LoVo (cell line): ENCODE measurements at regions not wholly inside any gene's neighbourhood (a gene's known extent, or its start where the extent isn't known, plus 50 kb on each side); places are given as distances from the start of the nearest gene placed in this dataset.
"Not testable (repeated sequence)": the region's sequence is repeated elsewhere in the genome, so short reads cannot be mapped to it uniquely, and the experiment has no call there.

Experiments
- DNase-seq: peaks from one replicate; pipeline ENCODE4 v3.0.0-alpha.2; 2016; ENCODE audit warnings: low spot score

GRCh38 chr7:20520530-20520929 lies 94.9 kb upstream of the ABCB5 start:
- no peak for DNase-seq

DNA sequence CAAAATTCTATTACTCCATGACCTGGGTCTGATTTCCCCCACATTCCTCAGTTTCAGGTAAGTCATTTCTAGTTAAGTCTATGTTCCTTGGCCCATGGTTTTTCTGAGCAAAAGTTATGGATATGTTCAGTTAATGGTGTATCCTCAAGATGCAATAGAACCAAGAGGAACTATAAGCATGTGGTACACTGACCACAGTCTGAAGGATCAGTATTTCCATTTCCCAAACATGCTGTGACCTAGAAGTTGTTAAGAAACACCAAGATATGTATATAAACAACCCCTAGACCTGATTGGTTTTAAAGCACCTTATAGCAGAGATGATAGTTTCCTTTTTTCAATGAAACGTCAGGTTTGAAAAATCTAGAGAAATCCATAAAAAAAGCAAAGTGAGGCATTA lies 94.2 kb upstream of the ABCB5 start:
- no peak for DNase-seq

DNA sequence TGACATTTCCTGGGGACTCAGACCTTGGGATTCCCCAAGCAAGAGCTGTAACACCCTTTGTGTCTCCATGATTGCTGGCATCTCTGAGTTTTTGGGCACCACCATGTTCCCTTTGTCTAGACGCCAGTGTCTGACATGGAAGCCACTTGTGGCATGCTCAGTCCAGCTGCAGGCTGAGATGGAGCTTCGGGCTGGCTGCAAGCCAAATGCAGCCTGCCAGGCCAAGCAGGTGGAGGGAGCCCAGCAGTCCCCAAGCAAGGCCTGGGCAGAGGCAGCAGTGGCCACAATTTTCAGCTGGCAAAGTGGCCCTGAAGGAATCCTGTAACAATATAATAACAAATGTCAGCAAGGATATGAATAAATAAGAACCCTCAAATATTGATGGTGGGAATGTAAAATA lies 86.2 kb upstream of the ABCB5 start:
- no peak for DNase-seq

DNA sequence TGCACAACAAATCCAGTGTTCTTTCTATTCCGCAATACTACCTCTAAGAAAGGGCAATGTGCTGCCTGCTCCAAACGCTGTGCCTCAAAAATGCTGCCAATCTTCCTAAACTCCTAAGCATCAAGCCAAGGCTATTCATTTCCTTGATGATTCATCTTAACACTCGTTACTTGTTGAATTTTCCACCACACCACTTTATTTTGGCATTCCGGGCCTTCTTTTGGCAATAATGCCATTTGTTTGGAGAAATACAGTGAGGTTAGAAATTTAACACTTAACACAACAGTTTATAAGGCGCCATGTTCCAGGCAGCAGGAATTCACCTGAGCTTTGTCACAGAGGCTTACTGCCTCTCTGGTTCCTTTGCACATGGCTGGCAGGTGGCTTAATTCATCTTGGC lies 82.6 kb upstream of the ABCB5 start:
- no peak for DNase-seq

DNA sequence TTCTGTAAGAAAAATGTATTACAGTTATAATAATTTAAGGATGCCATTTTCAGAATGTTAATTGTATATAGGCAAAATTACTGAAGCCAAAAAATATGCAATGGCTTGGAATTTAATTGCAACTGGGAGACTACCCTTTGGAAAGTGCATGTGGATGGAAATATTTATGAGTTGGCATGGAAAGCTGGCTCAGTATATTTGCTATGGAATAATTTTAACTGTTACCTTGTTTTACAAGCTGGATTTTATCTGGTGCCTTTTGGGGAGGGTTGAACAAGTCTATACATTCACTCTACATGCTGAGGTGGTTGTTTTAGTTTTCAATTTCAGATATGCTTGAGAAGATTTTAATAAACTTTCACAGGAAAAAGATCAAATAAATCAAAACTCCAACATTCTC lies 80.9 kb upstream of the ABCB5 start:
- no peak for DNase-seq

DNA sequence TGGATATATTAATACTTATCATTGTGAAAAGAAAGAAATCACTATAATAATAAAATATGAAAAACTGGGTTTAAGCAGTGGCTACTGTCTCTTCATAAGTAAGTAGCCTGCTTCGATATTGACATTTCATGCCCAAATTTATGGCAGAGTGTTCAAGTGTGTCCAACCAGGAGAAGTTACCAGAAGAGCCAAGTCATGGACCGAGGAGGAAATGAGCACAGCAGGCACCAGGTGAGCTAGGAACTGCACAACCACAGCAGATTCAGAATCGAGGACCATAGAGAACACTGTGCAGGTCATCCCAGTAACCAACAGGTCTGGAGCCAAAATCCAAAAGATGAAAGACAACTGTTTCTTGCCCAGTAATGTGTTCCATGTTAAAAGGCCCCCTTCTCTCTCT lies 79.9 kb upstream of the ABCB5 start:
- no peak for DNase-seq

DNA sequence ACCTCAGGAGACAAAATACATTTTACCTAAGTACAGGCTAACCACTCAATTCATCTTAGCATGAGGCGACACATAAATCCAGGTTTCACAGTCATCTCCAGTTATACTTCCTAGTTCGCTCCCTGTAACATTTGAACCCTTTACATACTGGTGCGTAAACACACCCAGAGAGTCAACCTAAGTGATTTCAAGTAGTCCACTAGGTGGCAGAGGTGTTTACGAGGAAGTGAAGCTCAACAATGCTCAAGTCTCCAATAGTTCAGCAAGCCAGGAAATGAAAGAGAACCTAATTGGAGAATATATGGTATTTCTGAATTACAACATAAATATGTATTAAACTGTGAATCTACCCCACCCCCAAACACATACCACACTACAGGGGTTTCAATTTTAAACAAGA lies 76.3 kb upstream of the ABCB5 start:
- DNase-seq: peak; percentile 38

DNA sequence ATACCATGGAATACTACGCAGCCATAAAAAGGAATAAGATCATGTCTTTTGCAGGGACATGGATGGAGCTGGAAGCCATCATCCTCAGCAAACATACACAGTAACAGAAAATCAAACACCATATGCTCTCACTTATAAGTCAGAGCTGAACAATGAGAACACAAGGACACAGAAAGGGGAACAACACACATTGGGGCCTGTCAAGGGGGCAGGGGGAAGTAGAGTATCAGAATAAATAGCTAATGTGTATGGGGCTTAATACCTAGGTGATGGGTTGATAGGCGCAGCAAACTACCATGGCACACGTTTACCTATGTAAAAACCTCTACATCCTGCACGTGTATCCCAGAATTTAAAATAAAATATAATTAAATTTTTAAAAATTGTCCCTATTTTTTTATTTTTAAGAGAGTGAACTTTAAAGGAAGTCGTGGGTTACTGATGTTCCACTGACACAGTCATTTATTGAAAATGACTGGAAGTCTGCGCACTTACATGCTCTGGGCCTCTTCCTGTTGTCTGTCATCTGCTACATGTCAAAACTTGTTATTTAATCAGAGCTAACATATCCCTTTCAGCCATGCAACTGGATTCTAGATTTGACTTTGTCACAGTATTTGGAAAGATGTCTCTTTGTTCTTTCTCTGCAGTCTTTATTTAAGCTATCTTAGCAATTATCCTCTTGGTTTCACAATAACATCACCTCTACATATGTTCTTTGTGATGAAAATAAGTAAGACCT lies 73.7 kb upstream of the ABCB5 start:
- DNase-seq: no peak

- no peak for DNase-seq
These were observed 72.9 kb upstream of the ABCB5 start for GRCh38 chr7:20542594-20542993.

- DNase-seq: no peak
These were observed 72.0 kb upstream of the ABCB5 start for GRCh38 chr7:20543500-20543899.

DNA sequence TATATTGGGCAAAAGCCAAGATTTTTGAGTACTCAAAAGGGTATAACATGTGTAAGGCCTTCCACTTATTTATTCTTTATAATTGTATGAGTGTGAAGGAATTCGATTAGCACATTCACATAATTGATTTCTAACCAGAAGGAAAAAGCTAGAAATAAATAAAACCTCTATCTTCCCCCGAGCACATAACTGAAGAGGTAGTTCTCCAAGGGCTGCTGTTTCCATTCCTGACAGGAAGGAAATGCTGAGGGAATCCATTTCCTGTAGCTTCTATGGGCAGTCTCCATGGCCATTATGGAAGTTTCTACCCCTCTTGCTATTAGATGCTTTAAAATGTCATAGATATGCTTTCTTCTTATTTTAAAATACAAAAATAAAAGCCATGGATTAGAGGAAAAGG lies 70.5 kb upstream of the ABCB5 start:
- DNase-seq: no peak

- DNase-seq: not testable (repeated sequence)
These were observed 68.5 kb upstream of the ABCB5 start for GRCh38 chr7:20546958-20547357.

- no peak for DNase-seq
These were observed 61.4 kb upstream of the ABCB5 start for GRCh38 chr7:20554072-20554471.

DNA sequence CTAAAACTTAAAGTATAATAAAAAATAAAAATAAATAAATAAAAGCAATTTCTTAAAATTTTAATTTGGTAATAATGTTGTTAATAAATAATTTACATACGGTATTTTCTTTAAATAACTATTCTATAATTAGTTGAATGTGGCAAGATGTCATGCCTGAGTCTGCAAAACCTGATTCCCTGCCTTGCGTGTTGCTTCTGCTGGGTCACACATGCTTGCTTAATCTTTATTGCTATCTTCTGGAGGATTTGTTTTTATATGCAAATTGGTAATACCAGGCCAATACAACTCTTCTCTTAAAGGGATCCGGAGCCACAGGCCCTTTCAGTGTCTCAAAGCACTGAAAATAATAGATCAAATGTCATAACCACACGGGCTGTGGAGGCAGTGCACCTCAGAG lies 59.4 kb upstream of the ABCB5 start:
- no peak for DNase-seq

DNA sequence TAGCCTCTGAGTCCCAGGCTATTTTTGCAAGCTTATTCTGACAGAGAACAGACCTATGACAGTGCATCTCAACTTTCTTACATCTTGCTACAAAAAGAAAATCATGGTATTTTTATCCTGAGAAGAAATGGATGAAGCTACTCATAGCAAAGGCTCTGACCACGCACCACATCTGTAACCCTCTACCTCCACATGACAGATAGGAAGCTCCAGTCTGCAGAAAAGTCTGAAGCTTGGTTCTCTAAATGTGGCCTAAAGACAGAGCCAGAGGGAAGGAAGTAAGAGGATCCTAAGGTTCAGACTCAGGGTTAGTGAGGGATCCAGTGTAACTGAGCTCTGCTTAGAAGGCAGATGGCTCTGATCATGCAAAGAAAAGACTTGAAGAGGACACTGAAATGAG lies 58.4 kb upstream of the ABCB5 start:
- DNase-seq: no peak

DNA sequence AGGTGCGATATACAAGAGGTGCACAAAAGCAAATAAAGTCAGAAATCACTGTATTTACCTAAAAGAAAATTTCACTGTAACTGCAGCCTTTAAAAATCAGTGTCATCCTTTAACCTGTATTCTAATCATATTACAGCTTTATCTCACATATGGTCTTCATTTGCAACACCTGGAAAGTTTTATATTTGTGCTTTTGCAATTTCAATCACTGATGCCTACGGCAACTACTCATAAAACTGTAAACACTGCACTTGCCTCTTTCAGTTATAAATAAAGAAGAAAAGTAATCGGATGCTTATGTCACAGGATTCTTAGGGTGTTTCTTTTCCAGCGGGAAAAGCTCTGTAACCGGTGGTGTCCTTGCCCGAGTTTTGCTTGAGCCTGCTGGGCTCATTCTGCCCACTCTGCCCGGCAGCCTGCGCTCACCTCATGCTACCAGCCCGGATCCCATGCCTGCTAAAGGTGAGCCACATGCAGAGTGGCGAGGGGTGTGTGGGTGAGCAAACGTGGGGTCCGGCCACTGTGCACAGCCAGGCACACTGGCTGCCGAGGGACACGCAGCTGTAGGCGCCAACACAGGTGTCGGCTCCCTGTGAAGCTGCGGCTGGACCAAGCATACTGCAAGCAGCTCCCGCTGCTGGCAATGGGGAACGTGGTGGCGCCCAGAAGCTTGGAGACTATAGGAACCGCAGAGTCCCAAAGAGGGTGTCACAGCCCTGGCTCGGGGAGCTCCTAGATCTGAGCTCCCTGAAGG lies 56.3 kb upstream of the ABCB5 start:
- no peak for DNase-seq

GRCh38 chr7:20559883-20560282 lies 55.6 kb upstream of the ABCB5 start:
- DNase-seq: no peak

DNA sequence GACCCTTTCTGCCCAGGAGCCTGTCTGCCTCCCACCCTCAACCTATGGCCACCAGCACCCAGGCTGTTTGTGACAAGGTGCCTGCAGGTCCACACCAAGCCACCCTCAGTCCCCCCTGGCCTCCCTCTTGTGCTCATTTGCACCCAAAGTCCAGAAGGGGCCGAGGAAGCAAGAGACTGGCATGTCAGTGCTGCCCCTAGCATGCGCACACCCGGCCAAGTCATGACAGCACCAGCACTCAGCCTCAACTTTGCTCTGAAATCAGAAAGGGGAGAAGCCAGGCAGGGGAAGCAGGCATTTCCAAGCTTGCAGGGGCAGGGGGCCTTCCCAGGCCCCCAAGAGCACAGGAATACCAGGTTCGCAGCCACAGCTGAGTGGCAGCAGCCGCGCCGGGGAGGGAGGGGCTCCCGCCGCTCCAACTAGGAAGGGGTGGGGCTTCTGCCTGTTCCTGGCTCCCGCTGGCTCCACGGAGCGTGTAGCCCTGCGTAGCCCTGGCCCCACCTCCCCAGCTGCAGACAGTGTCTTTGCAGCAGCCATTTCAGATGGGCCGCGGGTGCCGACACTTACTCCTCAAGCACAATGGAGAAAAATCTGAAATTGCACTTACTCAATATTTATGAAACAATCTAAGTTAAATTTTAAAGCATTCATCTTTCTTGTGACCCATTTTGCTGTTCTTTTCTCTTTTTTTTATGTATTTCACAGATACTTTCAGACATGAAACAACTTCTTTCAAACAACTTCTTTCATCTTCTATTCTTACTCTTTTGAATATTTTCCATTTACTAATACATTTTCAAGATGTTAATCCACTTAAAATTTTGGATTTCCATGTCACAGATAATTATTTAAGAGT lies 54.9 kb upstream of the ABCB5 start:
- DNase-seq: peak; percentile 25

DNA sequence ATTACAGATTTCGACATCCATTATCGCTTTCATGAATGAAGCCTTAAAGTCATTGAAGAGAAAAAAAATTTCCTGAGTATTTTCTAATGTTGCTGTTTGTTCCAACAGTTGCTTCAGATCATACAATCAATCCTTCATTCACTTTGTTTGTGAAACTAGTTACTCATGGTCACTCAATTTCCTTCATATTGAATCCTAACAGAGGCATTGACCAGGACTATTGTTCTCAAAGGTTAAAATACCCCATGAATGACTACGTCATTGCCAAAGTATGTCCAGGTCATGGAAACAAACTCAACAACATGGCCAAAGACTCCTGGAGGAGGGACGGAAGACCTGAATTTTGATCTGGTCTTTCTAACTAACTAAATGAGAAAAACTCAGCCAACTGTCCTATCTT lies 54.0 kb upstream of the ABCB5 start:
- DNase-seq: no peak

DNA sequence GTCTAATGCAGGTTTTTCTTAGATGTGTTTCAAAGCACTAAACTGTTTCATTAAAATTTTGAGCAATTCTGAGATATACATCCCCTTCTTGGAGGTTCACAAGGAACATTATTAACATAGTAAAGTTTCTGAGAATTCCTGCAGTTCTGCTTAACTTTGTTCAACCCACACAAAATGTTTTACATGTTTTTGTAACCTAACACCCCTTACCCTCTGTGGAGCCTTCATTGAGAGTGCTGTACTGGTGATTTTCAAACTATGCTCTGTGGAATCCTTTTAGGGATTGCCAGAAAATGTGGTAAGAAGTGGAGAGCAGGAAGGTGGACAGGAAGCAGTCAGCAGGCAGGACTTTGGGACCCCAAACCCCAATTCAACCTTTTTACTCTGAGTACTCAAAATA lies 53.6 kb upstream of the ABCB5 start:
- no peak for DNase-seq

DNA sequence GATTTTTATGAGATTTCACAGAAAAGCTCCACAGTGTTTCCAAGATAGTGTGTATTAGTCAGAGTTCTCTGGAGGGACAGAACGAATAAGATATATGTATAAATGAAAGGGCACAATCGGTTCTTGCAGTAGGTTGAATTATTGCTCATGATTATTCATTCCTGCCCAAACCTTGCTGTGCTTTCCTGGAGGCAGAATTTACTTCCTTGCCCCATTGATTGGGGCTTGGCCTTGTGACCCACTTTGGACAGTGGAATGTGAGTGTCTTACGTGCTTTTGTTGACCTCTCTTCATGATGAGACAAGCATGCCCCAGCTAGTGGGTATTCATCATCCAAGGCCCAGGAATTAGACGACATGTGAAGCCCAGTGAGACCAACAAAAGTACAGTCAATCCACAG lies 53.0 kb upstream of the ABCB5 start:
- no peak for DNase-seq
